IPS DF 6.9 (cell line): ENCODE measurements at regions not wholly inside any gene's neighbourhood (a gene's known extent, or its start where the extent isn't known, plus 50 kb on each side); places are given as distances from the start of the nearest gene placed in this dataset.

Source experiments
- DNase-seq: peaks from one replicate; pipeline ENCODE4 v3.0.0-alpha.2; 2013; ENCODE audit warnings: low read depth, low spot score
- H3K27ac ChIP-seq: one replicate; pipeline ENCODE4 v1.5.1; 2013; ENCODE audit warnings: low read length, control low read depth
- H3K27me3 ChIP-seq: 2 replicates; pipeline ENCODE4 v1.6.1; 2013; ENCODE audit warnings: mild to moderate bottlenecking, low read length; ENCODE audit not compliant: control insufficient read depth, insufficient read depth
- H3K36me3 ChIP-seq: 2 replicates; pipeline ENCODE4 v1.6.1; 2013; ENCODE audit warnings: low read length; ENCODE audit not compliant: control insufficient read depth, insufficient read depth
- H3K4me1 ChIP-seq: 2 replicates; pipeline ENCODE4 v1.6.1; 2013; ENCODE audit warnings: low read length; ENCODE audit not compliant: control insufficient read depth, insufficient read depth
- H3K4me3 ChIP-seq: 2 replicates; pipeline ENCODE4 v1.5.1; 2013; ENCODE audit warnings: mild to moderate bottlenecking, low read length
- H3K9me3 ChIP-seq: 2 replicates; pipeline ENCODE4 v1.6.1; 2013; ENCODE audit warnings: low read length, inconsistent platforms; ENCODE audit not compliant: control insufficient read depth, insufficient read depth
- WGBS: extraction: QIAGEN DNeasy Blood & Tissue Kit; methylation state at CpG from one replicate; pipeline ENCODE4 v1.1.7; 2013; ENCODE audit warnings: mixed read lengths, missing lambda C conversion rate; ENCODE audit not compliant: insufficient read length, insufficient coverage; 5-methylcytosine and 5-hydroxymethylcytosine counted together

DNA sequence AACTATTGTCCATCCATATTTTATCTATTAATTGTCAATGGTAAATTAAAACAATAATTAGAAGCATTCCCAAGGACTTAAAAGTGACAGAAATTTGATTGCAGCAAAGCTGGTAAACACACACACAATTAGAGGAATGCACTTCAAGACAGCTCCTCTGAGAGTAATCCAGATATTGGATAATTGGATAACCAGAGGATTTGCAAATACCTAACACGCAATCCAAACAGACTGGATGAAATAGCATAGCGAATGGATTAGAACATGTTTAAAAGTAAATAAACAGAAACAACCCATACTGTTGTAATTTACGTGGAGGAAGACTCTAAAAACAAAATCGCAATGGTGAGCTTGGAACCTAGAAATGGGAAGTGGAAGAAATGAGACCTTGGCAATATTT, 239.8 kb downstream of the METTL4 start:
- Histone ChIP-seq H3K4me3 (no peak overlapping the region), H3K36me3 (no peaks in the 10 kb centered on the region), H3K27ac (no peak overlapping the region), H3K9me3 (no peaks in the 10 kb centered on the region), H3K4me1 (no peaks in the 10 kb centered on the region), H3K27me3 (no peaks in the 10 kb centered on the region)
- no CpG with 5 or more reads among the region's 4 CpGs for WGBS
- no peak for DNase-seq

- Histone ChIP-seq H3K4me3 (no peak overlapping the region), H3K9me3 (no peaks in the 10 kb centered on the region), H3K36me3 (no peaks in the 10 kb centered on the region), H3K27me3 (no peaks in the 10 kb centered on the region), H3K27ac (no peak overlapping the region), H3K4me1 (no peaks in the 10 kb centered on the region)
- no peak for DNase-seq
These were observed 234.5 kb downstream of the METTL4 start for GRCh38 chr18:2336690-2337392.

GRCh38 chr18:2337552-2338141, 233.7 kb downstream of the METTL4 start:
- peak; percentile 29 for DNase-seq
- Histone ChIP-seq H3K4me1 (no peaks in the 10 kb centered on the region), H3K36me3 (no peaks in the 10 kb centered on the region), H3K27ac (no peak overlapping the region), H3K9me3 (no peaks in the 10 kb centered on the region), H3K4me3 (no peak overlapping the region), H3K27me3 (no peaks in the 10 kb centered on the region)
- no CpG with 5 or more reads among the region's 7 CpGs for WGBS

DNA sequence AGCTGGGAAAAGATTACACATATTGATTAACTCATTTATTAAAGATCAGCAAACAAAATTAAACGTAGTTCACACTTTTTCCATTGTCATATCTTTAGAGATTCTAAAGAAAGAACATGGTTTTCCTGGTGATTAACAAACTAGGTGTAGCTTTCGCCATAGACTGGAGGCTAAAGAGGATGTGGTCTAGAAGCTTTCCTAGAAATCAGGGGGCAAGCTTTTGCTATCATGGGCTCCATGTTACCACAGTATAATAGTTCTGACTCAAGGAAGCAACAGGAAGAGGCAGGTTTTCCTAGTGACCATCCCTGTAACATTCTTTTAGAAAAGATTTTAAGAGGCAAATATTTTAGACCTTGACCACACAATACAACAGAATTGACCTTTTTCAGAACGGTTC, 232.7 kb downstream of the METTL4 start:
- no CpG with 5 or more reads among the region's 3 CpGs for WGBS

GRCh38 chr18:2340335-2340734, 231.0 kb downstream of the METTL4 start:
- Histone ChIP-seq H3K4me1 (no peaks in the 10 kb centered on the region), H3K36me3 (no peaks in the 10 kb centered on the region), H3K27ac (no peak overlapping the region), H3K27me3 (no peaks in the 10 kb centered on the region), H3K4me3 (no peak overlapping the region), H3K9me3 (no peaks in the 10 kb centered on the region)
- no peak for DNase-seq
- no CpG with 5 or more reads among the region's 4 CpGs for WGBS

More for the DNA sequence above, 232.7 kb downstream of the METTL4 start:
- Histone ChIP-seq H3K36me3 (no peaks in the 10 kb centered on the region), H3K4me1 (no peaks in the 10 kb centered on the region), H3K9me3 (no peaks in the 10 kb centered on the region), H3K27ac (no peak overlapping the region), H3K27me3 (no peaks in the 10 kb centered on the region), H3K4me3 (no peak overlapping the region)
- no peak for DNase-seq

DNA sequence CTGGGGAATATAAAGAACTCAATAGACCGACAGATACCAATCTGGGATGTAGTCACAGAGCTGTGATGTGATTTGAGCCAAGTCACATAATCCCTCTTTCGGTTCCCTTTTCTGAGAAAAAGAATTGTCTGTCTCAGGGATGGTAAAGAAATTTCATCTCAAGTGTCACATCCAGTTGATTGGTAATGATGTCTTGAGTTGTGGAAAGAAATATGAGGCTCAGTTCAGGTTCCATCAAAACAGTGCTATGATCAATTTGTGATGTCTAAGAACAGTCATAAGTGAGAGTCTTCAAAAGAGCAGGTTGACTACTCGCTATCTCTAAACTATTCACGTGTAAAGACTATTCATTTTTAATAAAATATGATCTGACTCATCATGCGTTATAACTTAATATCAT, 223.3 kb downstream of the METTL4 start:
- Histone ChIP-seq H3K4me3 (no peak overlapping the region), H3K36me3 (no peaks in the 10 kb centered on the region), H3K9me3 (no peaks in the 10 kb centered on the region), H3K27ac (no peak overlapping the region), H3K4me1 (no peaks in the 10 kb centered on the region), H3K27me3 (no peaks in the 10 kb centered on the region)
- no peak for DNase-seq
- WGBS: no CpG with 5 or more reads among the region's 5 CpGs

- Histone ChIP-seq H3K36me3 (no peaks in the 10 kb centered on the region), H3K4me3 (no peak overlapping the region), H3K27me3 (no peaks in the 10 kb centered on the region), H3K27ac (no peak overlapping the region), H3K9me3 (no peaks in the 10 kb centered on the region), H3K4me1 (no peaks in the 10 kb centered on the region)
- no CpG with 5 or more reads among the region's 31 CpGs for WGBS
- DNase-seq: no peak
These were observed 220.0 kb downstream of the METTL4 start for GRCh38 chr18:2351126-2351850.

DNA sequence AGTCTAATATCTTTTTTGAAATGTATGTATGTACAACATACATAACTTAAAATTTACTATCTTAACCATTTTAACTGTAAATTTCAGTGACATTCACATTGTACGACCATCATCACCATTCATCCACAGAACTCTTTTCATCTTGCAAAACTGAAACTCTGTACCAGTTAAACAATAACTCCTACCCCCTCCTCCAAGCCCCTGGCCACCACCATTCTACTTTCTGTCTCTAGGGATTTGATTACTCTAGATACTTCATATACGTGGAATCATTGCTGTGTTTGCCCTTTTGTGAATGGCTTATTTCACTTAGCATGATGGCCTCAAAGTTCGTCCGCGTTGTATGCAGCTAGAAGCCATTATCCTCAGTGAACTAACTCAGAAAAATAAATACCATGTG, 217.0 kb downstream of the METTL4 start:
- no peak overlapping the region for H3K27ac ChIP-seq
- no peak overlapping the region for H3K4me3 ChIP-seq
- H3K27me3 ChIP-seq: no peaks in the 10 kb centered on the region
- DNase-seq: no peak
- no peaks in the 10 kb centered on the region for H3K36me3 ChIP-seq
- no CpG with 5 or more reads among the region's 5 CpGs for WGBS
- no peaks in the 10 kb centered on the region for H3K9me3 ChIP-seq
- no peaks in the 10 kb centered on the region for H3K4me1 ChIP-seq

DNA sequence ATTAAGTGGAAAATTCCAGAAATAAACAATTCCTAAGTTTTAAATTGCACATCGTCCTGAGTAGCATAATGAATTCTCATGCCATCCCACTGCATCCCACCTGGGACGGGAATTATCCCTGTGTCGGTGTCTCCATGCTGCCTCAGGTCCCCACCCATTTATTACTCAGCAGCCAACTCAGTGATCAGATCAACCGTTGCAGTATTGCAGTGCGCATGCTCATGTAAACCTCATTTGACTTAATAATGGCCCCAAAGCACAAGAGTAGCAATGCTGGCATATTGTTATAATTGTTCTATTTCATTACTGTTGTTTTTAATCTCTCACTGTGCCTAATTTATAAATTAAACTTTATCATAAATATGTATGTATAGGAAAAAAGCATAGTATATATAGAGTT, 214.4 kb downstream of the METTL4 start:
- no CpG with 5 or more reads among the region's 5 CpGs for WGBS
- no peak overlapping the region for H3K4me3 ChIP-seq
- DNase-seq: no peak

GRCh38 chr18:2360861-2361260, 210.4 kb downstream of the METTL4 start:
- no peak overlapping the region for H3K4me3 ChIP-seq
- no peaks in the 10 kb centered on the region for H3K9me3 ChIP-seq
- WGBS: no CpG with 5 or more reads among the region's 1 CpG
- no peaks in the 10 kb centered on the region for H3K4me1 ChIP-seq
- H3K27me3 ChIP-seq: no peaks in the 10 kb centered on the region
- no peak overlapping the region for H3K27ac ChIP-seq
- DNase-seq: no peak
- H3K36me3 ChIP-seq: no peaks in the 10 kb centered on the region

More for the DNA sequence above, 214.4 kb downstream of the METTL4 start:
- Histone ChIP-seq H3K4me1 (no peaks in the 10 kb centered on the region), H3K27ac (no peak overlapping the region), H3K9me3 (no peaks in the 10 kb centered on the region), H3K36me3 (no peaks in the 10 kb centered on the region), H3K27me3 (no peaks in the 10 kb centered on the region)
